HL-60/S4 (cell line): ENCODE measurements at regions not wholly inside any gene's neighbourhood (a gene's known extent, or its start where the extent isn't known, plus 50 kb on each side); places are given as distances from the start of the nearest gene placed in this dataset.

Source experiments
- in situ Hi-C: fragments of 300-500 bp; cut with MboI; formaldehyde crosslinking; loops from 2 replicates; pipeline ENCODE4 v1.14.3; 2022; ENCODE audit warnings: low sequenced_read_pairs

DNA sequence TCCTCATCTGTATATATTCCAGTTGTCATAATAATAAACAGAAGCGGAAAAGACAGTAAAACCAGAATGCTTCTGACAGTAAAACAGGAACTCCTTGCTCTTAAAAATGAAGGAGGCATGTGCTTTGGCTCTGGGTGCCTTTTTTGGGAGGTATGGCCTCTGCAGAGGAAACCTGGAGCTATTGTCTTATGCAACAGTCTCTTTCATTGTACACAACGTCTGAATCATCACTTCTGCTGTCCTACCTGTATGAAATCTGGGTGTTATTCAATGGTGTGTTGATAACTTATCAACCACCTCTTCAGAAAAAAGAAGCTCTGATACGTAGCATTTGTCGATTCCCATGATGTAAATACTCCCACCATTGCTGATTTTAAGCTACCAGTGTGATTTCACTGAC is 64.8 kb downstream of the CDCA7 start:
- in situ Hi-C loops: loop anchor here (25.0 kb wide), 1 partner anchor 943 kb away; no protein-coding TSS in a partner anchor

DNA sequence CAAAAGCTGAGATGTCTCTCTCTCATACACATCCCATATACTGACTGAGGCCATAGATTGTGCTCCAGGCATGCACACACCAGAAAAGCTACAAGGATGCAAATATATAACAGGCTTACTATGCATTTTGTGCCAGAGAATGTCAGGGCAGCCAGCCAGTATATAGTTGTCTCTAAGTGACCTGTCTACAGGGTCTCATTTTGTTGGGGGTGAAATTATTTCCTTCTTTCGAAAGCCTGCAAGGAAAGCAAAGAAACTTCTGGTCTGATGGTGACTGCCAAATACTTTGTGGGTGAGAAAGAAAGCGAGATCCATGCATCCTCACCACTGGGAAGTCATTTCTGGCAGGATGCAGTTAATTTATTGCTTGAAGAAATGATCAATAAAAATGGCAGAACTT is 70.2 kb downstream of the CDCA7 start:
- in situ Hi-C loops: loop anchor here (25.0 kb wide), 1 partner anchor 937 kb away; no protein-coding TSS in a partner anchor

DNA sequence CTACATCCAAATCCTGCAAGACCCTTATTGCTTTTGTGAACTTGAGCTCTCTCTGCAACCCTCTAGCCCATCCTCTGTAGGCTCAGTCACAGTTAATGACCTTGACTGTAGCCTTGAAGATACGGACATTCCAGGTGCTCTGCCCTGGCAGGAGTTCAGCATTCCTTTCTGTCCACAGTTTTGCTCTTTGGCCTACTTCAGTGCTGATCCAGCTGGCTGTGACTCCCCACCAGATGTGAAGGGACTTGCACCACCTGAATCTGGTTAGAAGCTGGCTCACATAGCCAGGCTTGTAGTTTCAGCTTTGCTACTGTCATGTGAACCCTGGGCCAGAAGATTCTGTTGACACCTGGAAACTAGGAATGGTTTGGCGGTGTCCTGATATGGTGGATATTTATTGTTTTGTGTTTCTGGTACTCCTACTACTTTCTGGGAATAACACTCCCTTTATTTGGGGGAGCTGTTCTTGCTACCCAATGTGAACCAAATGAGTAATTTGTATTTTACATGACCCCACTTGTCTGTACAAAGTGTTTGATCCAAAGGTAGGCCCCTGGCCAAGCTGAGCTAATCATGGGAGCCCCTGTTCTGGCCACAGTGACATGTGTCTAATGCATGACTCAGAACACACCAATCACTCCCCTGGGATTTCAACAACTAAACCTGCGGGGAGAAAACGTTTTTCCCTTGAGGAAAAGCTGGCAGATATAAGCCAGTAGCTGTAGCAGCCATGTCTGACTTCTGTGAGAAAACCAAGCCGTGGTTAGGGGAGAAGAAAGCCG is 73.4 kb downstream of the CDCA7 start:
- in situ Hi-C loops: no loop called here

DNA sequence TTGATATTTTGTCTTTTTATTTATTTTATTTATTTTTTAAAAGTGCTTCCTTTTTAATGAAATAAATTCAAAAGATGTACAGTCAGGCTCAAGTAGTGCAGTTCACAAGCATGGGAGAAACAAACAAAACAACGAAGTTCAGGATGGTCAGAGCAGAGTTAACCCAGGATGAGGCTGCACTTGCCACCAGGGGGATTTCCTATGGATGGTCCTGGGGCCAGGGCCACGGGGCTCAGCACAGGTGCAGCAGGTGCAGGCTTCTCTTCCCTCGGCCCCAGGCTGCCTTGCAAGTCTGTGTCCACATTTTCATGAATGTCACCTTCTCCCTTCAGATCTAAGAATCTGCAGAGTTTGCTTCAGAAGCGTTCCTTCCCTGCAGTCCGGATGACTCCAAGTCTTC is 76.5 kb downstream of the CDCA7 start:
- in situ Hi-C loops: no loop called here

DNA sequence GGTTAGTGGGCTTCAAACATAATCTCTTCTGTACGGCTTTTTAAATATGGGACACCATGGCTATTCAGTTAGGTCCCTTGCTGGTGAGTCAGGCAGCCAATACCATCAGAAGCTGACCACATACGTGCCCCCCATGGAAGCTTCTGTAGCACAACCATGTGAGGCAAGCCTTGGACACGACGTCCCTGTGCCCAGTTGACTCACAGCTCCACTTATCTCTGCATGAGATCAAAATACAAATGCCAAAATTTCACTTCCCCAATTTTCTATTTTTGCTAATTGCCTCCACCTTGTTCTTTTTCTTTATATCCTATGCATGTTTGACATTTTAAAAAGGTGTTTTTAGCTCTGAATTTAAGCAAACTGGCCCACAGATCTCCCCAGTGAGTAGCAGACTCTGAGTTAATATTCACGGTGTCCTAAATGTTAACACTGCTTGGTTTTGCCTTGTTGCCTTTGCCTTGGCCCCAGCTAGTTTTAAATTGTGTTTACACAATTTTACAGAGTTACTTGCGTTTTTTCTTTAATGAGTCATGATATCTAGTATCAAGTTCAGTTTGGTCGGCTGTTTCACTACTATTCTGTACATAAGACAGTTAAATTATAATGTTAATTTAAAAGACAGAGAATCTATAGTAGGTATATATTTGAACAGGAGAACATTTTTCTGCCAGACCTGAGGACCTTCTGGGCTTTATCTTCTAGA is 77.5 kb downstream of the CDCA7 start:
- in situ Hi-C loops: no loop called here

DNA sequence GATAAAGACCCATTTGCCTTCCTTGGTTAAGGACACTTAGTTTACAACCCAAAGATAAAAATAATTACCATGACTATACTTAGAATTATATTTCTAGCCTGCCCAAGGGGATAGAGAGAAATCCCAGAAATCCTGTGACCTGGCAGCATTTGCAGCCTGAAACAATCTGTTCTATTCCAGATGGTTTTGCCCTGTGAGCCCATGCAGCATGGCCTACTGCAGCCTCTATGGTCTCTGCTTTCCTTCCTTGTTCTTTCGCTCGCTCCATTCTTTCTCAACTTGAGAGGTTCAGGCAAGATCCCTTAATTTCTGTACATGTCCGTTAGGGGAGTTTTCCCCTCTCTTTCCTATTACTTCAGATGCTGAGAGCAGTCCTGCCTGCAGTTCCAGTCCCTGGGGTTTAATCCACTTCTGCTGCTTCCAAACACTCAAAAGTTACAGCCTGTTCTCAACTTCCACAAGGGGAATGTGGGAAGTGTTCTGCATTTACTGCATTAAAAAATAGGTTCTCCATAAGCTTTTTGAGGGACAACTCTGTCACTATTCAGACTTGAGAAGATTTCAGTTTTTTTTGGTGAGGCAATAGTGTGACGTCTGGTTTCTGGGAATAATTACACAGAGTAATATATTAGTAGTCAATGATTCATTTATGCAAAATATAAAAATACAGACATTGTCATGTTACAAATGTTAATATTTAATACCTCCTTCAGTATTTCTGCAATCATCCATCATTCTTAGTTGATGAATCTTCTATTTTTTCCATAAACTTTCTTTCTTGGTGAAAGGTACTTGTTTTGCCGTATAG is 80.3 kb downstream of the CDCA7 start:
- in situ Hi-C loops: no loop called here

DNA sequence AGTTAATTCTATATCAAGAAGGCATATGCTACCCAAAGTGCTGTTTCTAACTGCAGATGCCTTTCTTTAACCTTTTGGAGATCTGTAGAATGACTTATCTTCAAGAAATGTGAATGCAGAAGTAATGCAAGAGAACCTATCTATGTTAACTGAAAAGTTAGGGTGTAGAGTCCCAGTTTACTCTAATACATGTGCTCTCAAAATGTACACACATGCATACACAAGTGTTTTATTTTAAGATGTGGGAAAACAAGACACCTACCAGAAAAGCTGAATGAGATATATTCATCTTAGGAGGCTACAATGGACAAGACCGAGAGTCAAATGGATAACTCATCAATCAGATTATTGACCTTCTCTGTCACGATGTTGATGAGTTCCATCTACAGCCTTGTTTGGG is 80.9 kb downstream of the CDCA7 start:
- in situ Hi-C loops: no loop called here

DNA sequence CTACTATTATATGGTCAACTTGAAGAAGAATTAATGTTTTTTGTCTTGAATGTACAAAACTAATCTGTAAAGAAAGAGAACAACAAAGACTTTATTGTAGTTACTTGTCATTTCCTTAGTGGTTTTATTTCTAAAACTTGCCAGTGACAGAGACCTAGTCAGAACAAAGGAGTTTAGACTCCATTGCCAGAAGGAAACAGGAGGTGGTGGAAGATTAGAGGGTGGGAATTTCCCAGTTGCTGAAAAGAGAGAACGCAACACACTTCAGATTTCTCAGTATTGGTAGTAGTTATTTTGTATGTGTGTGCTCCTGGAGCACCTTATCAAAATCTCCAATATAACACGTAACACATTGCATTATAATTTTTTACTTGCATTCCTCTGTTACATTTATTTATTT is 81.4 kb downstream of the CDCA7 start:
- in situ Hi-C loops: no loop called here

DNA sequence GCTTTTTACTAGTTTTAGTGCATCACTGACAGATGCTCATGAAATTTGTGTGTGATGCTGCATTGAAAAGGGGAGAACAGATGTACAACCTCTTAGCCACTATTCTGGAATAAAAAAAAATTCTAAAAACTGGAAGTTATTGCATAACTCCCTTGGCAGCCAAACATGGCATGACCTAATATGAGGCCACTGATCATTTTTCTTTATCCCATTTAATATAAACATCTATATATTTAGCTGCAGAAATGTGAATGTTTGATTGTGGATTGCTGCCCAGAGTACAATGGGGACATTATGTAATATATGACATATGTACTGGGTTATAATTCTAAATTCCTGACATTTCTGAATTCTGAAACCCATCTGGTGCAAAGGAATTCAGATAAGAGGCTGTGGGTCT is 86.5 kb downstream of the CDCA7 start:
- in situ Hi-C loops: no loop called here

DNA sequence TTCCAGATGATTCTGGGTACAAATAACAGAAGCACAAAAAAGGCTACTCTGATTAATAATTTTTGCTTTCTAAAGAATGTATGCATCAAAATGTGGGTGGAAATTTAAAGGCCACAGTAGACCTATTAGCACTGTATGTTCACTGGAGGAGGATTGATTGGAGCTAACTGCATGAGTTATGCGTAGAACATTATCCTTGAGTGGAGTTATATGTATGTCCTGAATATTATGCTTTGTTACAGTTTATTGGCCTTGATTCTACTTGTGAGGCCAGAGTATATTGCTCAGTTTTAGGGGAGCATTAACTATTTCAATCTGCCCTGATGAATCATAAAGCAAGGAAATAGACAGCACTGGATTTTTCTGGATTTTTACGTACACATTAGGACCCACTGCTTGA is 87.9 kb downstream of the CDCA7 start:
- in situ Hi-C loops: no loop called here

DNA sequence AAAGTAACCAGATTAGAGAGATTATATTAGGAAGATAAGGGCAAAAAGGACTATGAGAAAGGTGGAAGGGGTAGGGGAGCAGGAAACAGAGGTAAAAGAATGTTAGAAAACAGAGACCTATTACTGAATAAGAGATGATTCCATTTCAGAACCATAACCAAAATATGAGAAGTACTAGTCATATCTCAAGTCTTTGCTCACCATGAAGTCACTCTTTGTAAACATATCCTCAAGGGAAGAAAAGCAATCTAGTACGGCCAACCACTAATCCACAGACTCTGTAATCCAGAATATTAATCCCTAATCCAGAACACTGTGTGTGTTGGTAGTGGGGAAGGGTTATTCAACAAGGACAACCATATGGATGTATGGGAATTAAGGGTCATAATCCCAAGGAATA is 92.0 kb downstream of the CDCA7 start:
- in situ Hi-C loops: no loop called here

DNA sequence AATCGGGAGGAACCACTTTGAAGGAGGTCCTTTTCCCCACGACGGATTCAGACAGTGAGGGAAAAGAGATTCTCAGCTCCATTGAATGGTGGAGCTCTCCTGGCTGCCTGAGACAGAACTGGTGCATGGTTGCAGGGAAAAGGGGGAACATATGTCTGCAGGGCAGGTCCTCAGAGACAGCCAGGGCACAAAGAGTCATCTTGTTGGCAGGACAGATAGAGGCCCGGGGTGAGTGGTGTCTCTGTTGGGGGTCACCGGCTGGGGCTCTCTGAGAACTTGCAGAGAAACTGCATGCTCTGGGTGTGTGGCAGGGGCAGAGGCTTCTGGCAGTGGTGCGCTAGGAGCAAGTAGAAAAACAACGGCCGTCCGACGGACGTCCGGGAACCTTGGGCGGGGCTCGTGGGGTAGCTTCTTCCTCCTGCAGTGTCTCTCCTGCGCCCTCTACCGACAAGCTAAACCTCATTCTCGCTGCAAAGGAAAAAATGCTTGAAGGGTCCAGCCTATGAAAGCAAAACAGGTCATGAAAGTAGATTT is 94.3 kb downstream of the CDCA7 start:
- in situ Hi-C loops: no loop called here

DNA sequence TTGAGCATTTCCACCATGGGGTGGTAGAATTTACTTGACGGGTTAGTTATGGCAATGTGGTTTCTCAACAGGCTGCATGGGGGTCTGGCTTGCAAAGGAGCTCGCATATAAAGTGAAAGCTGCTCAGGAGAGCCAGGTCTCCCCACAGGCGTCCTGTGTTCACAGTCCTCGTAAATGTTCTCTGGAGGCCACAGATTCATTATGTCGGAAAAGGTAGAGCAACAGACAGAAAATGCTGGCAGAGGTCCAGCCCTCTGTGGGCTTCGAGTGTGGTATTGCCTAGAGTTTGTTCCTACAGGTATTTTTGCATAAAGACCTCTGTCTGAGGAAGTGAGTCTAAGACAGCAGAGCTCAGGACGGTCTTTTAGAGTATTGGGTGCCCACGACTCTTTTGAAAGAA is 96.4 kb downstream of the CDCA7 start:
- in situ Hi-C loops: no loop called here

DNA sequence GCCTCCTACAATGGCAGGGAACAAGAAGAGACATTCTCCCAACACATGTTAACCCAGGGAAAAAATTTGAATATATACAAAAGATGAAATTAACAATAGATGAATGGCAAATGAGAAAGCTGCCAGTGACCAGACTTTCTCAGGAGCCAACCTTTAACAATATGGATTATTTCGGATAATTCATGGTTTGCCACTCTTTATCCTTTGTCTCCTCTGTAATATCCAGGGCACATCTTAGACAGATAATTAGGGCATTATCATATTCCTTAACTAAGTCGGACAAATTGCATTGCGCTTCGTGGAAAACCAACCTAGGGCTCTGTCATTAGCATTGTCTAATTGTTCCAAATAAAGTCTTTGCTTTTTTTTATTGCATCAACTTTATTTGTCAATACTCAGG is 97.3 kb downstream of the CDCA7 start:
- in situ Hi-C loops: no loop called here

DNA sequence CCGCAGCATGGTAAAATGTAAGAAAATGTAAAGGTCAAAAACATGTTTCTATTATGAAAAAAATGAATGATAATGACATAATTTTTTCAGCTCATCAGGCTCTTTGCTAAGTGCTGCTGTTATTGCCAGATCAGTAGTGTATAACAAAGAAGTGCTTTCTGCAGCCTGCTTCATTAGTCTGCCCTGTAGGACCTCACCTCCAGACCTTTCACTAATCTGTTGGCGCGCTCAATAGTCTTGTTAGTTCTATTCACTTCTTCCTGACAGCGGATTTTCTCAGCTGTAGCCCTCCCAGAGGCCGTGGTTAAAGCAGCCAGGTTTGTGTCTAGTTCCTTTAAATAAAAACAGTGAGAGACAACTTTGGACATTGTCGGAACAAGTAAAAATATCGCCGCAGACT is 97.7 kb downstream of the CDCA7 start:
- in situ Hi-C loops: no loop called here

DNA sequence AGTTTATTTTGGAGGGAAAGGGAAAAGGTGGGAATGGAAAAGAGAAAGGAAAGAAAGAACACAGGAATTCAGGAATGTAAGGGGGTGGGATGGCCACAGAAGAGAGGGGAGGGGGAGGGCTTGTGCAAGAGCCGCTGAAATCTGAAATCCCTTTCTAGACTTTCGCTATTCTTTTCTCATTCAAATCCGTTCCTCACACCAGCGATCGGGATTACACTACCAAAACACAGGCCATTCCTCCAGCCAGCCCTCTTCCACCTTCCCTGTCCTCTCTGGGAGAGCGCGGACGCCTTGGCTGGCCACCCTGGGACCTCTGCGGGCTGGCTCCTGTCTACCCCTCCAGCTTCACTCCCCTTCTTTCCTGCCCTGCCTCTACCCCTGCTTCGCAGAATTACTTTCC is 102.3 kb downstream of the CDCA7 start:
- in situ Hi-C loops: no loop called here

DNA sequence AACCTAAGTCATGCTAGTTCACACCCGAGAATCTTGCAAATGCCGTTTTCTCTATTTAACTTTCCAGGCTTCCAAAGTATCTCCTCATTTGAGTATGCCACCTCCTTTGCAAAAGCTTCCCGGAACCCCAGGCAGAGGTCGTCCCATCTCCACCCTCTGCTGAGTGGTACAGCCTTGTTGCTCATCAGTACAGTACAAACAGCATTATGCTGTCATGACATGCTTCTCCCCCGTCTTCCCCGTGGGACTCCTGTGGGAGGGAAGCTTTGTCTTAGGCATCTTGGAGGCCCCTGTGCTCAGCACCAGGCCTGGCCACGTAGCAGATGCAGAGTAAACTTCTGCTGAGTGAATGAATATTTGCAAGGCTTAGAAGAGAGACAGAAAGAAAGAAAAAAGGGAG is 102.7 kb downstream of the CDCA7 start:
- in situ Hi-C loops: no loop called here

DNA sequence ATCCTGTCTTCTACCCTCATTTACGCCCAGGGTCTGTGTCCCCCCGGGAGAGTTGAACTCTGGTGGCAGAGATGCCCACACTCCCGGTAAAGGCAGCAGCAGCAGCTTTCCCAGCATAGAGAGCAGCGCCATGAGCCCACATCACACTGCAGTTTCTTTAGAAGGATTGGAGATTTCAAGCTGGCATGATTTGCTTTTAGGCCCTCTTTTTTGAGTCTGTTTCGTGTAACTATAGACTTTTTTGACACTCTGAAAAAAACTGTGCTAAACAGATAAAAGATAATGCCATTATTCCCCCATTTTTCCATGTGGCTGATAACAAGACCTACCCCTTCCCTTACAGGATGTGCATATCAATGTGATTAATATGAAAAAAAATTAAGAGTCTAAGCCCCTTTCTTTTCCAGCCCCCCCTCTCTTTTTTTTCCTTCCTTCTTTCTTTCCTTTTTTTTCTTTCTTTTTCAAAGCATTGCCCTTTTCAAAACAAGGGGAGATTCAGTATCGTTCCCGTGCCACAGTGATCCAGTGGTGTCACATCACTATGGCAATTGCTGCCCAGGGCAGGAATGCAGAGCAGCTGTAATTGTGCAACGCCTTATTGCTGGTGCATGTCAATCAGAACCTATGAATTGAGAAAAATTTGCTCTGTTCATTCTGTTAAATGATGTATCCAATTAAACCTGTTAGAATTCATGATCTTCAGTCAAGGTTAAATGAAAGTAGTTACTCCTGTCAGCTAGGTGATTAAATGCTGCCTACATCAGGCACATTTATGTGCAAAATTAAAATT is 104.5 kb downstream of the CDCA7 start:
- in situ Hi-C loops: no loop called here

DNA sequence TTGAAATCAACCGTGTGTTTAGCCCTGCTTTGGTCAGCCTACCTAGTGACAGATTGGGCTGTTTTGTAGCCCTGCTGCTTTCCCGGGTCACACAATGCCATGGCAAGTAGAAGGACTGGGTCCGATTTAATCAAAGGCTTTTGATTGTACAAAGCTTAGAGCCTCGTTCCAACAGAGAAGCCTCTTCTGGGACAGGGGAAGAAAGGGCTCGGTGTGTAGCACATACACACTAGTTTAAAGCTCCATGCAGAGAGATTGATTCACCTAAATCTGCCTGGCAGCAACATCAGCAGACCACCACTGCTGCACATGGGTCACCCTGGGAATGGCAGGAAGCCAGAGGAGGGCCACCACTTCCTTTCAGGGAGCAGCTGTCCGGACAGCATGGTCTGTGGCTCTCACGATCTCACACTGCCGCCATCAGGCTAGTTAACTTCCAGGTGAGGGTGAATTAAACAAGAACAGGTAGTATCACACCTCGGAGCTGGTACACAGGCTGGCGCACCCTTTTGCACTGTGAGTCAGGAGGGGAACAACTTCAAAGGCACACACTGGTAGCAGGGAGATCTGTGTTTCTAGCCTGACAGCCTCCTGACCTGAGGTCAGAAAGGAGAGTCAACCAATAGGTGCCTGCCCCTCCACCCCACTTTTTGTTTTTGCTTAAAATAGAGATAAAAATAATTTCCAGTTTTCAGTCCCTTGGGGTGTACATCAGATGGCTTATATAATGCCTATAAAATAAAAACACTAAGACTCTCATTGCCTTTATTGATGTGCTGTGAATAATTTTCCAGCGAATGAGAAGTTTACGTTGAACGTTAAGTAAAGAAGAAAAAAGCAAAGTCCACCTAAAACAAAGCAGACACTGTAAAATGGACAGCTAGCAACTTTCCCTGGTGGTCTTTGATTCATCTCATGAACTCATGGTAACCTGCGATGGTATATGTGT is 108.5 kb downstream of the CDCA7 start:
- in situ Hi-C loops: no loop called here

DNA sequence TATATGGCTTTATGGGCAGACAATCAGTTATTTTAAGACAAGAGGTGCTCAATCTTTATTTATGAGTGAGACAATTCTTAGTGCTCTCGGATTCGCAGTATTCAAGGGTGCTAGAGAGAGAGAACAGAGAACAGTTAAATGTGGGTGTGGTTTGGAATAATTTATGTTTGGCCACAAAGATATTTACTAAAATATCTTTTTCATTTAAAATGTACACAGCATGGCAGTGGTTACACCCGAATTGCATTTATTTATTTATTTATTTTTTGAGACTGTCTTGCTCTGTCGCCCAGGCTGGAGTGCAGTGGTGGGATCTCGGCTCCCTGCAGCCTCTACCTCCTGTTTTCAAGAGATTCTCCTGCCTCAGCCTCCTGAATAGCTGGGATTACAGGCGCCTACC is 109.2 kb downstream of the CDCA7 start:
- in situ Hi-C loops: no loop called here
